Immature natural killer cell (primary cell): ENCODE measurements at regions not wholly inside any gene's neighbourhood (a gene's known extent, or its start where the extent isn't known, plus 50 kb on each side); places are given as distances from the start of the nearest gene placed in this dataset.

Source experiments
- DNase-seq, 3 donors: peaks; one replicate each; pipeline ENCODE4 v3.0.0; 2022; ENCODE audit warnings: mixed read lengths in 1 of 3
- H3K27ac Mint-ChIP-seq, 6 donors: one replicate each; pipeline ENCODE4 v1.8.0; 2020; ENCODE audit warnings: mixed read lengths in 6 of 6, mild to moderate bottlenecking in 5 of 6, inconsistent platforms in 4 of 6, moderate library complexity in 3 of 6
- H3K27me3 Mint-ChIP-seq, 3 donors: one replicate each; pipeline ENCODE4 v1.8.0; 2020 to 2021; ENCODE audit warnings: low read depth in 3 of 3, mild to moderate bottlenecking in 3 of 3, mixed read lengths in 3 of 3, moderate library complexity in 3 of 3, inconsistent platforms in 1 of 3
- H3K36me3 Mint-ChIP-seq, 3 donors: one replicate each; pipeline ENCODE4 v1.8.0; 2020; ENCODE audit warnings: mixed read lengths in 3 of 3, inconsistent platforms in 2 of 3, mild to moderate bottlenecking in 2 of 3
- H3K4me1 Mint-ChIP-seq, 2 donors: one replicate each; pipeline ENCODE4 v1.8.0; 2020; ENCODE audit warnings: inconsistent platforms in 2 of 2, mild to moderate bottlenecking in 2 of 2, mixed read lengths in 2 of 2, moderate library complexity in 1 of 2
- H3K4me3 Mint-ChIP-seq, 5 donors: one replicate each; pipeline ENCODE4 v1.8.0; 2020; ENCODE audit warnings: mild to moderate bottlenecking in 5 of 5, mixed read lengths in 5 of 5, inconsistent platforms in 3 of 5, moderate library complexity in 3 of 5
- H3K9me3 Mint-ChIP-seq, 6 donors: one replicate each; pipeline ENCODE4 v1.8.0; 2020; ENCODE audit warnings: mild to moderate bottlenecking in 6 of 6, mixed read lengths in 6 of 6, inconsistent platforms in 4 of 6, moderate library complexity in 3 of 6

DNA sequence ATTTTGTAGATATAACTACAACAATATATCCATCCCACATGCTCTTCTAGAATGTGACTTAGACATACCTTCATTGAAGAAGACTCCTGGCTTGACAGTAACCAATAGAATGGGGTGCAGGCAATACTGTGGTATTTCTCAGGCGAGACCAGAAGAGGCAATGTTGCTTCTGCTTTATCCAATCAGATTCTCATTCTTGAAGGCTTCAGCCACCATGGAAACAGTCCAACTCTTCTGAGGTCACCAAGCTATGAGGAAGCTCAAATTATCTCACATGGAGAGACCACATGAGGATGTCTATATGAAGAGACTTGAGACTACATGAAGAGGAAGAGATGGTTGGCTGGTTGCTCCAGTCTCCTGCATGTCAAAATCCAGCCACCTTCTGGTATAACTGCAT is 469.9 kb downstream of the PCDH10 start:
- Mint-ChIP-seq H3K36me3 (no peaks in the 10 kb centered on the region), H3K27me3 (peaks cover 0 to 2% (median 0%) of the 10 kb centered on the region in 3 donors), H3K4me1 (no peaks in the 10 kb centered on the region), H3K4me3 (no peak overlapping the region), H3K9me3 (peaks cover 6 to 51% (median 11%) of the 10 kb centered on the region in 6 donors), H3K27ac (no peak overlapping the region)
- no peak for DNase-seq

DNA sequence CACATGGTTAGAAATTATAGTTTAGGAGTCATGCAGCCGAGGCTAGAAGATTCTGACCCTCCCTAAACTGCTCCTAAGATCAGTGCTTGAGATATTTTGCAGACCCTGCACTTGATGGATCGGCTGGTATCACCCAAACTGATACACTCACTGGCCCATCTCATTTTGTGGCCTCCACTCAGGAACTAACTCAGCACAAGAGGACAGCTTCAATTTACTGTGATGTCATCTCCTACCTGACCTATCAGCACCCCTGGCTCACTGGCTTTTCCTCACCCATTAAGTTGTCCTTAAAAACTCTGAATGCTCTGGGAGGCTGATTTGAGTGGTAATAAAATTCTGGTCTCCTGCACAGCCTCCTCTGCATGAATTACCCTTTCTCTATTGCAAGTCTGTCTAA is 450.9 kb downstream of the PCDH10 start:
- Mint-ChIP-seq H3K27ac (no peak overlapping the region), H3K4me3 (no peak overlapping the region), H3K36me3 (peaks cover 0 to 3% (median 0%) of the 10 kb centered on the region in 3 donors), H3K27me3 (peaks cover 0 to 2% (median 2%) of the 10 kb centered on the region in 3 donors), H3K4me1 (no peaks in the 10 kb centered on the region), H3K9me3 (peaks cover 9 to 30% (median 11%) of the 10 kb centered on the region in 6 donors)
- DNase-seq: no peak

DNA sequence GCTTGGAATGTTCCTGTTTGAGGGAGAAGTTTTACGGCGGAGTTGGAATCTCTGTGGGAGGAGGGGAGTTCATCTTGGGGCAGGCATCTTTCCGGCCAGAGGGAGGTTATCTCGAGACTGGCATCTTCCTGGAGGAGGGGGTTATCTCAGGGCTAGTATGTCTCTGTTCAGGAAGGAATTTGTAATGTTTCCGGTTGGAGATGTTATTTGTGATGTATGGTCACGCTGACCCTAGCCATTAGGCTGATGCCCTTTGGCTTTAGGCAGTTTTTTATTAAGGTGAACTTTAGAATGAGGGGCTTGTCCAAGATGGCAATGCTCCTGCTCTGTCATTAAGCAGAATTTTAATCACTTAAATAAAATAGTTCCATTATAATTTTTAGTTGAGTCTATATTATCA is 449.7 kb downstream of the PCDH10 start:
- Mint-ChIP-seq H3K27me3 (peaks cover 0 to 2% (median 2%) of the 10 kb centered on the region in 3 donors), H3K9me3 (peaks cover 9 to 25% (median 13%) of the 10 kb centered on the region in 6 donors), H3K4me1 (no peaks in the 10 kb centered on the region), H3K36me3 (peaks cover 0 to 3% (median 0%) of the 10 kb centered on the region in 3 donors), H3K4me3 (no peak overlapping the region), H3K27ac (no peak overlapping the region)
- DNase-seq: no peak

DNA sequence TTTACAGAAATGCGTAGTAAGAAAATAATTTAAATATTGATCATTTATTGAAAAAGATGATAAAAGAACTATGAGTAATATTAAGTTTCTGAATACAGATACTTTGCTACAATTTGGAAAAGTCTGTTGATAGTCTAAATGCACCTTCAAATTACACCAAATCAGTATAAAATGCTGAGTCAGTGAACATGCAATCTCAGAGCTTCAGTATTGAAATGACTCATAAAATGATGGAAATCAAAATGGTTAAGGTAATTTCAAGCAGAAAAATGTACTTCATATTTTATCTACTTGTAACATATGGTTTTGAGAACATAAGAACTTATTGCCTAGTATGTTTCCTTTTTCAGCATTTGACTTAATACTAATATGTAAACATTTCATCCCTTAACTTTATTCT is 448.2 kb downstream of the PCDH10 start:
- H3K27me3 Mint-ChIP-seq: peaks cover 0 to 2% (median 0%) of the 10 kb centered on the region in 3 donors
- no peak for DNase-seq
- H3K4me3 Mint-ChIP-seq: no peak overlapping the region
- no peaks in the 10 kb centered on the region for H3K4me1 Mint-ChIP-seq
- peaks cover 4 to 20% (median 13%) of the 10 kb centered on the region in 6 donors for H3K9me3 Mint-ChIP-seq
- H3K36me3 Mint-ChIP-seq: no peaks in the 10 kb centered on the region
- H3K27ac Mint-ChIP-seq: no peak overlapping the region

DNA sequence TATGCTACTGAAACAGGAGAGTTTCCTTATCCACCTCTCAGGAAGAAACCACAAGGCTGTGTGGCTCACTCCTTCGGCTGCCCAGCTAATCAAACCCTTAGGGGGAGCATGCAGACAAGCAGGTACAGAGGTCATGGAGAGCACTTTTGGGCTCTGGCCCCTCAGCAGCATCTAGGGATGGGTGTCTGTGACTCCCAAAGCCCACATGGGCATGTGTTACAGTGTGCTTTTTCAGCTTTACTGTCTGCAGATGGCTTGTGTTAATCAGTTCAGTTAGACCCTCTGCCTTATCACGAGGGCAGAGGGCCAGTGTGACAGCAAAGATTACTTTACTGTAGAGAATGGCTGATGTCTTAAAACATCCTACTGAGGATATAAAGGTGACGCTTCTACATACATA is 447.4 kb downstream of the PCDH10 start:
- DNase-seq: no peak
- no peak overlapping the region for H3K4me3 Mint-ChIP-seq
- H3K36me3 Mint-ChIP-seq: no peaks in the 10 kb centered on the region
- H3K27me3 Mint-ChIP-seq: peaks cover 0 to 2% (median 0%) of the 10 kb centered on the region in 3 donors
- no peak overlapping the region for H3K27ac Mint-ChIP-seq
- peaks cover 4 to 20% (median 13%) of the 10 kb centered on the region in 6 donors for H3K9me3 Mint-ChIP-seq
- H3K4me1 Mint-ChIP-seq: no peaks in the 10 kb centered on the region

DNA sequence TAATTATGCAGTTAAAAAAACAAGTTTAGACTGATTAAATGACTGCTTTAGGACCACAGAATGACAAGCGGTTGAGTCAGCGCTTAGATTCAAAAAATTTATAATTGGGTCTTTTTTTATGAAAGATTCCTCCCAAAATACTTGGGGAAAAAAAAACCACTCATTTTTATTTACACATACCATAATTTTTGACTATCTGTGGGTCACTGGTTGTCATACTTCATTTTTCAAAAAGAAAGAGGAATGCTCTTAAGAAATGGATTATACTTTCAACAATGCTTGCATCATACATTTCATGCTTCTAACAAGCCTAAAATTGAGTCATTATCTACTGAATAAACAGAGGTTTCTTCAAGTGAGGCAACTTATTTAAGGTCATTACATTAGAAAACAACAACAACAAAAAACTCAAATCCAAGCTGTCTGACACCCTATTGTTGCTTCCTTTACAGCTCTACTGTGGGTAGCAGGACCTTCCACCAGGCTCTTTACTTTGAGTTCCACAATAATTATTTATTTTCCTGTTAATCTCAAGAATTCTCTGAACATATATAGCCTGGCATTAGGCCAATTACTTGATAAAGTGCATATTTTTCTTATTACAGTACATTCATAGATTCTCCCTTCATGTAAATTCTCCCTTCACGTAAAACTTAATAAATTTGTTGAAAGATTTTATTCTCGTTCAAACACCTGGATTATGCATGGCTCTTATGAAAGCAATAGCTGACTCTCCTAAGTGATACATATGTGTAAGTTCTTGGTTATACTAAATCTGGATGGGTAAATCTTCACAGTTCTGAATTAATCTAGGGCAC is 445.5 kb downstream of the PCDH10 start:
- peaks cover 4 to 27% (median 5%) of the 10 kb centered on the region in 6 donors for H3K9me3 Mint-ChIP-seq
- peaks cover 0 to 2% (median 0%) of the 10 kb centered on the region in 3 donors for H3K27me3 Mint-ChIP-seq
- H3K4me1 Mint-ChIP-seq: no peaks in the 10 kb centered on the region
- H3K36me3 Mint-ChIP-seq: no peaks in the 10 kb centered on the region
- no peak overlapping the region for H3K27ac Mint-ChIP-seq
- no peak overlapping the region for H3K4me3 Mint-ChIP-seq
- DNase-seq: no peak

DNA sequence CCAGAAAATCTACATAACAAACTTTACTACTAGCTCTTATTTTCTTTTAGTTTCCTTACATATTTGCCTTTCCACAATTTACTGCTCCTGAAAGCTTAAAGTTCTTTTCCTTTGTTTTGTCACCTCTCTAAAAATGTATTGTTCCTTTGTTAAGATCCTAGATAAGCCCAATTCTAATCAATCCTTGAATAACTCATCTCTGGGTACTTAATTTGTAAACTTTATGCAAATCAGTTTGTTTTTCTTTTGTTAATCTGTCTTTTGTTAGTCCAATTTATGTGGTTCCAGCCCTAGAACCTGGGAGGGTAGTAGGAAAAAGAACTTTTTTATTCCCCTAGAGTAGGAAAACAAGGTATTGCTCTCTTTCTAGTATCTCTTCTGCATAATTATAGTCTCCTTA is 444.7 kb downstream of the PCDH10 start:
- no peaks in the 10 kb centered on the region for H3K36me3 Mint-ChIP-seq

DNA sequence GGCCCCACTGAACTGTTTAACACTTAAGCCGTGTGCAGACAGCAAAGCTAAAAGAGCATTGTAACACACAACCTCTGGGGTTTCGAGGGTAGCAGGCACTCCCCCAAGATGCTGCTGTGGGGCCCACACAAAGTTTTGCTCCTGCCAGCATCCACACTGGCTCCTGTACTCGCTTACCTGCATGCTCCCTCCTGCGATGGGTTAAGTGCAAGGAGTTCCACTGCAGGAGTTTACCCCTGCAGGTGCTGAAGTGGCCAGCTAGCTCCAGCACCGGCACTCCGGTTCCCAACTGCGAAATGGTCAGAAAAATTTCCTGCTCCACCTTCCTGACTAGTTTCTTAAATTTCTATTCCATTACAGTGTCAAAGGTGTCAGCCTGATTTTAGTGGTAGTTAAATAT is 443.5 kb downstream of the PCDH10 start:
- no peaks in the 10 kb centered on the region for H3K4me1 Mint-ChIP-seq
- DNase-seq: no peak
- H3K27me3 Mint-ChIP-seq: no peaks in the 10 kb centered on the region
- no peak overlapping the region for H3K27ac Mint-ChIP-seq
- H3K36me3 Mint-ChIP-seq: no peaks in the 10 kb centered on the region
- H3K9me3 Mint-ChIP-seq: peaks cover 0 to 16% (median 2%) of the 10 kb centered on the region in 6 donors
- H3K4me3 Mint-ChIP-seq: no peak overlapping the region

More for the DNA sequence above, 444.7 kb downstream of the PCDH10 start:
- Mint-ChIP-seq H3K4me3 (no peak overlapping the region), H3K9me3 (peaks cover 3 to 27% (median 5%) of the 10 kb centered on the region in 6 donors), H3K4me1 (no peaks in the 10 kb centered on the region), H3K27ac (no peak overlapping the region), H3K27me3 (peaks cover 0 to 2% (median 0%) of the 10 kb centered on the region in 3 donors)
- no peak for DNase-seq

DNA sequence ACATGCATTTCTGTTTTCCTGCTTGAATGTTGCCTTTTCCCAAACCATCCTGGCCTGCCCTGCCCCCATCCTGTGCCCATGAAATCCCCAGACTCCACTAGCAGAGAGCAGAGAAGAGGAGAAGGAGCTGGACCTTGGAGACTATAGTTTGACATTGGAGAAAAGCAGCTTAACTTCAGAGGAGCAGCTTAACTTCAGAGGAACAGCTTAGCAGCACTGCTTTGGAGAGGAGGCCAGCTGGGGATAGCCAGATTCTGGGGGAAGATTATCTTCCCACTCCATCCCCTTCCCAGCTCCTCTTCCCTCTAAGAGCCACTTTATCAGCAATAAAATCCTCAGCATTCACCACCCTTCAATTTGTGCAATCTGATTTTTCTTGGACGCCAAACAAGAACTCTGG is 443.0 kb downstream of the PCDH10 start:
- no peak overlapping the region for H3K4me3 Mint-ChIP-seq
- no peak overlapping the region for H3K27ac Mint-ChIP-seq
- H3K27me3 Mint-ChIP-seq: no peaks in the 10 kb centered on the region
- peaks cover 0 to 17% (median 2%) of the 10 kb centered on the region in 6 donors for H3K9me3 Mint-ChIP-seq
- no peak for DNase-seq
- H3K36me3 Mint-ChIP-seq: no peaks in the 10 kb centered on the region
- no peaks in the 10 kb centered on the region for H3K4me1 Mint-ChIP-seq

DNA sequence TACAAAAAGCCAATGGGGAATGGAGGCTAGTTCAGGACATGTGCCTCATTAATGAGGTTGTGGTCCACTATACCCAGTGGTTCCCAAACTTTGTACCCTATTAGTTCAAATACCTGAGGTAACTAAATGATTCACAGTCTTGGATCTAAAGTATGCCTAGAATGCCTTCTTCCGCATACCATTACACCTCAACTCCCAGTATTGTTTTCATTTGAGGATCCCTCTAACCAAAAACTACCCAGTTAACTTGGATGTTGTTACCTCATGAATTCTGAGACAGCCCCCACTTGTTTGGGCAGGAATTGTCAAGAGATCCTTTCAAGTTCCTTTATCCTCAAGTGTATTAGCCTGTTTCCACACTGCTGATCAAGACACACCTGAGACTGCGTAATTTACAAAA is 439.2 kb downstream of the PCDH10 start:
- H3K27ac Mint-ChIP-seq: no peak overlapping the region
- no peaks in the 10 kb centered on the region for H3K4me1 Mint-ChIP-seq
- no peak for DNase-seq
- no peaks in the 10 kb centered on the region for H3K36me3 Mint-ChIP-seq
- no peaks in the 10 kb centered on the region for H3K27me3 Mint-ChIP-seq
- H3K4me3 Mint-ChIP-seq: no peak overlapping the region
- peaks cover 0 to 19% (median 7%) of the 10 kb centered on the region in 6 donors for H3K9me3 Mint-ChIP-seq

DNA sequence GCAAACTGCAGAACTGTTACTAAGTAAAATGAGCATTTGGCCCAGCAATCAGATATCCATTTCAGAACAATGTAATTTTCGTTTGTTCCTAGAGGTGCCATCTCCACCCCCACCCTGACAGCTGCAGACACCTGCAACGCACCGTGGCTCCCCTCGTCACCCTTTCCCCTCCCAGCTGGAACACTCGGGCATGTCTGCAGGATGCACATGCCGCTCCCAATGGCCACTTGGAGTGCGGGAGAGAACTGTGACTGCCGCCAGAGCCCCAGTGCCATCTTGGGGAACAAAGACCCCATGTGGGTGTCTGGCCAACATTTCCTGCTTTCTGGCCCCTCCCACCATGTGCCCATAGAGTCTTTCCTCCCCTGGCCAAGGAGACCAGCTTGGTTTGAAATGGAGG is 436.2 kb downstream of the PCDH10 start:
- H3K4me3 Mint-ChIP-seq: no peak overlapping the region
- no peaks in the 10 kb centered on the region for H3K27me3 Mint-ChIP-seq
- no peaks in the 10 kb centered on the region for H3K4me1 Mint-ChIP-seq
- H3K36me3 Mint-ChIP-seq: no peaks in the 10 kb centered on the region
- peaks cover 2 to 17% (median 9%) of the 10 kb centered on the region in 6 donors for H3K9me3 Mint-ChIP-seq
- H3K27ac Mint-ChIP-seq: no peak overlapping the region
- no peak for DNase-seq

DNA sequence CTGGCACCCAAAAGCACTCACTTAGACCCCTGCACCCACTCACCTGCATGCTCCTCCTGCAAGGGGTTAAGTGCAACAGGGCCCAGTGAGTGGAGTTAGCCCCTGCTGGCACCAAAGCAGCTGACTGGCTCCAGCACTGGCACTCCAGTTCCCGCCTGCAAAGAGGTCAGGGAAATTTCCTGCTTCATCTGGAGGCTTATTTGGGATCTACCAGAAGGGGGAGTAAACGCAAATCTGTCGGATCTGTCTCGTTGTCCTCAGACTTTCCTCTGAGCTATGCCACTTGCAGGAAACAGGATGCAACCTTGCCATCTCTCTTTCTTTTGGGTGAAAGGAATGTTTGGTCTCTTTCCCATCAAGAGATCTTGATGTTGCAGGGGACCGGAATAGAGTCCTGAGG is 435.6 kb downstream of the PCDH10 start:
- H3K27me3 Mint-ChIP-seq: no peaks in the 10 kb centered on the region
- no peaks in the 10 kb centered on the region for H3K4me1 Mint-ChIP-seq
- no peak overlapping the region for H3K27ac Mint-ChIP-seq
- peaks cover 5 to 23% (median 12%) of the 10 kb centered on the region in 6 donors for H3K9me3 Mint-ChIP-seq
- H3K4me3 Mint-ChIP-seq: no peak overlapping the region
- H3K36me3 Mint-ChIP-seq: no peaks in the 10 kb centered on the region
- no peak for DNase-seq

DNA sequence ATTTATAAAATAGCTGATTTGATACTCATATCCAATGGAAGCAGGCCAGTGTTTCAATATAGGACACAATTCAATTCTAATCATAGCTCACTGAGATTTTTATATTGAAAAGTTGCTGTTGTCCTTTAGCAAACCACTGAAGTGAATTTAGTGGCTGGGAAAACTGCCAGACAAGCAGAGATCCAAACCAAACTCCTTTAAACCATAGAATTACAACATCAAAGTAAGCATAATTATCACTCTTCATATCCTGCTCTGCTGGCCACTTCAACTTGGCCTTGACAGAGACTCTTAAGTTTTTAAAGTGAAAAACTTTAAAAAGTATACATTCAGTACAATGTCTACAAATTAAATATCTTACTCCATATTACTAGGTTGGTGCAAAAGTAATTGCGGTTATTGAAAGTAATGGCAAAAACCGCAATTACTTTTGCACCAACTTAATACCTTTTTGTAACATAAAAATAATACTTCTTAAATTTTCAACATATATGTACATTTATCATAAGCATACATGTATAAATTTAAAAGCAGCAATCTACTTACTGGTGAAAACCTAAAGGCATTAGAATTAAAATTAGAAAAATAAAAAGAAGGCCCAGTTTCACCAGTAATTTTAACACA is 433.0 kb downstream of the PCDH10 start:
- Mint-ChIP-seq H3K27ac (no peak overlapping the region), H3K4me1 (no peaks in the 10 kb centered on the region), H3K27me3 (no peaks in the 10 kb centered on the region), H3K4me3 (no peak overlapping the region), H3K9me3 (peaks cover 3 to 35% (median 19%) of the 10 kb centered on the region in 6 donors), H3K36me3 (no peaks in the 10 kb centered on the region)
- no peak for DNase-seq

DNA sequence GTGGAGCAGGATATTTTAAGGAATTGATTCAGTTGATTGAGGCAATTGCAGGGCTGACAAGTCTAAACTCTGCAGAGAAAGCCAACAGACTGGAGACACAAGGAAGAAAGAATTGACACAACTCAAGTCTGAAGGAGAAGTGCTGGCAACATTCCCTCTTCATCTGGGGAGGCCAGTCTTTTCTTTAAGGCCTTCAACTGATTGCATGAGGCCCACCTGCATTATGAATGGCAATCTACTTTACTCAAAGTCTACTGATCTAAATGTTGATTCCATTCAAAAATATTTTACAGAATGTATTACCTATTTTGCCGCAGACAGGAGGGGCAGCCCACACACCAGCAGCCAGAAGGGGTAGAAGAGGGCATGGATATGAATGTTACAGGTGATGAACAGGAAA is 425.2 kb downstream of the PCDH10 start:
- Mint-ChIP-seq H3K4me1 (no peaks in the 10 kb centered on the region), H3K27me3 (peaks cover 0 to 2% (median 0%) of the 10 kb centered on the region in 3 donors), H3K27ac (no peak overlapping the region), H3K4me3 (no peak overlapping the region), H3K36me3 (no peaks in the 10 kb centered on the region), H3K9me3 (peaks cover 3 to 41% (median 24%) of the 10 kb centered on the region in 6 donors)
- no peak for DNase-seq
